ENCODE measurements at regions not wholly inside any gene's neighbourhood (a gene's known extent, or its start where the extent isn't known, plus 50 kb on each side); places are given as distances from the start of the nearest gene placed in this dataset.
A peak's percentile ranks its signal among the peaks of the same experiment; 100 is the strongest.

DNA sequence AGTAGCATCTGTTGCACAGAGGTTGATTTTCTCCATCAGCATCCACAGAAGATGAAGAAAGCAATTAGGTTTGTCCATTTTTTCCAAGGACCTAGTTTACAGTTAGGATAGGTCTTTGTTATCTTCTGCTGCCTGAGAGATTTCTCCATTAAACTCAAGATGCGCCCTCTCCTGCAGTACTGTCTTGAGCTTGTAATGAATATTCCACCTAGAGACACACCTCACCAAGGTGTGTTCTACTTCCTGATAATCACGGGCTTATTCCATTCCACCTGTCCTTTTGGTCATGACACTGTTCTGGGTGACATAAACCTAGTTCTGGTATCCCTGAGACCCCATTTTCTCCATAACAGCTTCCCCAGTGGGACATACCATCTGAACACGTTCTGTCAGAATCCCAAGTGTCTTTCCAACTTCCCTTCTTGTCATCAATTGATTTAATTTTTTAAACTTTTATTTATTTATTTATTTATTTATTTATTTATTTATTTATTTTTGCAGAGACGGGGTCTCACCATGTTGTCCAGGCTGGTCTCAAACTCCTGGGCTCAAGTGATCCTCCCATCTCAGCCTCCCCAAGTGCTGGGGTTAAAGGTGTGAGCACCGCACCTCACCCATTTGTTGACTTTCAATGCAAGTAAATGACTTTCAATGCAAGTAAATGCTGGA is 75.6 kb upstream of the HS3ST5 start (continued):
- TF ChIP-seq, protein P1, sequence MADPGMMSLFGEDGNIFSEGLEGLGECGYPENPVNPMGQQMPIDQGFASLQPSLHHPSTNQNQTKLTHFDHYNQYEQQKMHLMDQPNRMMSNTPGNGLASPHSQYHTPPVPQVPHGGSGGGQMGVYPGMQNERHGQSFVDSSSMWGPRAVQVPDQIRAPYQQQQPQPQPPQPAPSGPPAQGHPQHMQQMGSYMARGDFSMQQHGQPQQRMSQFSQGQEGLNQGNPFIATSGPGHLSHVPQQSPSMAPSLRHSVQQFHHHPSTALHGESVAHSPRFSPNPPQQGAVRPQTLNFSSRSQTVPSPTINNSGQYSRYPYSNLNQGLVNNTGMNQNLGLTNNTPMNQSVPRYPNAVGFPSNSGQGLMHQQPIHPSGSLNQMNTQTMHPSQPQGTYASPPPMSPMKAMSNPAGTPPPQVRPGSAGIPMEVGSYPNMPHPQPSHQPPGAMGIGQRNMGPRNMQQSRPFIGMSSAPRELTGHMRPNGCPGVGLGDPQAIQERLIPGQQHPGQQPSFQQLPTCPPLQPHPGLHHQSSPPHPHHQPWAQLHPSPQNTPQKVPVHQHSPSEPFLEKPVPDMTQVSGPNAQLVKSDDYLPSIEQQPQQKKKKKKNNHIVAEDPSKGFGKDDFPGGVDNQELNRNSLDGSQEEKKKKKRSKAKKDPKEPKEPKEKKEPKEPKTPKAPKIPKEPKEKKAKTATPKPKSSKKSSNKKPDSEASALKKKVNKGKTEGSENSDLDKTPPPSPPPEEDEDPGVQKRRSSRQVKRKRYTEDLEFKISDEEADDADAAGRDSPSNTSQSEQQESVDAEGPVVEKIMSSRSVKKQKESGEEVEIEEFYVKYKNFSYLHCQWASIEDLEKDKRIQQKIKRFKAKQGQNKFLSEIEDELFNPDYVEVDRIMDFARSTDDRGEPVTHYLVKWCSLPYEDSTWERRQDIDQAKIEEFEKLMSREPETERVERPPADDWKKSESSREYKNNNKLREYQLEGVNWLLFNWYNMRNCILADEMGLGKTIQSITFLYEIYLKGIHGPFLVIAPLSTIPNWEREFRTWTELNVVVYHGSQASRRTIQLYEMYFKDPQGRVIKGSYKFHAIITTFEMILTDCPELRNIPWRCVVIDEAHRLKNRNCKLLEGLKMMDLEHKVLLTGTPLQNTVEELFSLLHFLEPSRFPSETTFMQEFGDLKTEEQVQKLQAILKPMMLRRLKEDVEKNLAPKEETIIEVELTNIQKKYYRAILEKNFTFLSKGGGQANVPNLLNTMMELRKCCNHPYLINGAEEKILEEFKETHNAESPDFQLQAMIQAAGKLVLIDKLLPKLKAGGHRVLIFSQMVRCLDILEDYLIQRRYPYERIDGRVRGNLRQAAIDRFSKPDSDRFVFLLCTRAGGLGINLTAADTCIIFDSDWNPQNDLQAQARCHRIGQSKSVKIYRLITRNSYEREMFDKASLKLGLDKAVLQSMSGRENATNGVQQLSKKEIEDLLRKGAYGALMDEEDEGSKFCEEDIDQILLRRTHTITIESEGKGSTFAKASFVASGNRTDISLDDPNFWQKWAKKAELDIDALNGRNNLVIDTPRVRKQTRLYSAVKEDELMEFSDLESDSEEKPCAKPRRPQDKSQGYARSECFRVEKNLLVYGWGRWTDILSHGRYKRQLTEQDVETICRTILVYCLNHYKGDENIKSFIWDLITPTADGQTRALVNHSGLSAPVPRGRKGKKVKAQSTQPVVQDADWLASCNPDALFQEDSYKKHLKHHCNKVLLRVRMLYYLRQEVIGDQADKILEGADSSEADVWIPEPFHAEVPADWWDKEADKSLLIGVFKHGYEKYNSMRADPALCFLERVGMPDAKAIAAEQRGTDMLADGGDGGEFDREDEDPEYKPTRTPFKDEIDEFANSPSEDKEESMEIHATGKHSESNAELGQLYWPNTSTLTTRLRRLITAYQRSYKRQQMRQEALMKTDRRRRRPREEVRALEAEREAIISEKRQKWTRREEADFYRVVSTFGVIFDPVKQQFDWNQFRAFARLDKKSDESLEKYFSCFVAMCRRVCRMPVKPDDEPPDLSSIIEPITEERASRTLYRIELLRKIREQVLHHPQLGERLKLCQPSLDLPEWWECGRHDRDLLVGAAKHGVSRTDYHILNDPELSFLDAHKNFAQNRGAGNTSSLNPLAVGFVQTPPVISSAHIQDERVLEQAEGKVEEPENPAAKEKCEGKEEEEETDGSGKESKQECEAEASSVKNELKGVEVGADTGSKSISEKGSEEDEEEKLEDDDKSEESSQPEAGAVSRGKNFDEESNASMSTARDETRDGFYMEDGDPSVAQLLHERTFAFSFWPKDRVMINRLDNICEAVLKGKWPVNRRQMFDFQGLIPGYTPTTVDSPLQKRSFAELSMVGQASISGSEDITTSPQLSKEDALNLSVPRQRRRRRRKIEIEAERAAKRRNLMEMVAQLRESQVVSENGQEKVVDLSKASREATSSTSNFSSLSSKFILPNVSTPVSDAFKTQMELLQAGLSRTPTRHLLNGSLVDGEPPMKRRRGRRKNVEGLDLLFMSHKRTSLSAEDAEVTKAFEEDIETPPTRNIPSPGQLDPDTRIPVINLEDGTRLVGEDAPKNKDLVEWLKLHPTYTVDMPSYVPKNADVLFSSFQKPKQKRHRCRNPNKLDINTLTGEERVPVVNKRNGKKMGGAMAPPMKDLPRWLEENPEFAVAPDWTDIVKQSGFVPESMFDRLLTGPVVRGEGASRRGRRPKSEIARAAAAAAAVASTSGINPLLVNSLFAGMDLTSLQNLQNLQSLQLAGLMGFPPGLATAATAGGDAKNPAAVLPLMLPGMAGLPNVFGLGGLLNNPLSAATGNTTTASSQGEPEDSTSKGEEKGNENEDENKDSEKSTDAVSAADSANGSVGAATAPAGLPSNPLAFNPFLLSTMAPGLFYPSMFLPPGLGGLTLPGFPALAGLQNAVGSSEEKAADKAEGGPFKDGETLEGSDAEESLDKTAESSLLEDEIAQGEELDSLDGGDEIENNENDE (IDR thresholded peaks at IDR 0.05; ENCODE audit: insufficient replicate concordance, low read length) = no peak
- TF ChIP-seq POLR2A (IDR thresholded peaks at IDR 0.05; ENCODE audit: control extremely low read depth in 1 of 2, low read depth in 2 of 2, low read length in 2 of 2) = peak in 1 of 2 experiments; percentile 61; a peak in 1 of 3 replicates
